ENCODE measurements at regions not wholly inside any gene's neighbourhood (a gene's known extent, or its start where the extent isn't known, plus 50 kb on each side); places are given as distances from the start of the nearest gene placed in this dataset.

DNA sequence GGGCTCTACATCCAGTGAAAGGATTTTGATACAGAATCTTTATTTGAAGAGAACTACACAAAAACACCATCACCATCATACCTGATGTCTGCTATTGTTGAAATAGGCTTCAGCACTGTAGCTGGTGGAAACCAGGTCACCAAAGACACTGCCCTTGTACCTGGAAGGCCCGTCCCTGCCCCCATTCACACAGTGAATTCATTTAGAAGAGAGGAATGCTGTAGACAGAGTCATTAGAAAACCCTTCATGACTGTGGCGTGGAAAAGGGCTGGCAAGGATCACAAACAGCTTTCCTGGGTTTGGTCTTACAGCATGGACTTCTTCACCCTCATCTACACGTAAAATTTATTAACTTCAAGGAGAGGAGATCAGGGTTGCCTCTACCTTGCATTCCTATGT is 202.0 kb upstream of the NRP1 start:
- Histone ChIP-seq H3K23me2 (ENCODE audit: low read depth, low read length) (no peaks in the 10 kb centered on the region; the same call in 1 of the 2 replicates), H2BK20ac (ENCODE audit: low read length) (no peak overlapping the region), H3K23ac (ENCODE audit: insufficient read length) (no peak overlapping the region), H3K36me3 (ENCODE audit: control insufficient read depth in 2 of 4, insufficient read depth in 4 of 4, low read length in 3 of 4) (no peaks in the 10 kb centered on the region), H2BK15ac (ENCODE audit: low read length) (no peak overlapping the region), H2AK5ac (ENCODE audit: low read depth, low read length) (no peak overlapping the region), H3K27me3 (replicated peaks in 1 of 4; ENCODE audit: control insufficient read depth in 3 of 4, extremely low read depth in 1 of 4, insufficient read depth in 3 of 4, low read length in 3 of 4) (no peaks in the 10 kb centered on the region), H3K9me3 (ENCODE audit: insufficient read depth in 2 of 2, low read depth in 1 of 2, low read length in 1 of 2) (no peaks in the 10 kb centered on the region), H3K4me2 (ENCODE audit: insufficient read depth in 1 of 2, low read depth in 2 of 2, low read length in 2 of 2) (no peak overlapping the region), H3K56ac (replicated peaks; ENCODE audit: insufficient read length, low read depth, low read length) (no peak overlapping the region), H4K8ac (ENCODE audit: extremely low read depth, insufficient read depth, low read length) (no peak overlapping the region), H3K18ac (ENCODE audit: extremely low read depth, low read length) (no peak overlapping the region), H2AFZ (ENCODE audit: low read length) (peak overlapping the region; percentile 43; the same call in 1 of the 2 replicates), H3K4me3 (ENCODE audit: extremely low read depth in 1 of 4, insufficient read depth in 2 of 4, low read depth in 3 of 4, low read length in 4 of 4) (no peak overlapping the region), H2BK5ac (ENCODE audit: low read depth, low read length) (no peak overlapping the region), H3K14ac (ENCODE audit: insufficient read length) (no peak overlapping the region), H3K27ac (ENCODE audit: low read depth, low read length) (no peak overlapping the region), H2BK12ac (ENCODE audit: low read depth, low read length) (no peak overlapping the region), H3K4ac (replicated peaks; ENCODE audit: insufficient read length, low read depth, low read length) (no peak overlapping the region), H2BK120ac (replicated peaks; ENCODE audit: low read depth, low read length) (no peak overlapping the region), H4K5ac (ENCODE audit: insufficient read length, low read depth, low read length) (no peak overlapping the region), H4K20me1 (replicated peaks in 1 of 2; ENCODE audit: control insufficient read depth in 1 of 2, insufficient read depth in 2 of 2, low read length in 2 of 2) (no peaks in the 10 kb centered on the region), H3K4me1 (replicated peaks in 1 of 4; ENCODE audit: control insufficient read depth in 3 of 4, insufficient read depth in 4 of 4, low read length in 3 of 4) (peaks cover 0 to 8% (median 5%) of the 10 kb centered on the region in 4 experiments; a peak in 5 of 7 replicates), H3K9ac (replicated peaks in 1 of 4; ENCODE audit: extremely low read depth in 1 of 4, low read depth in 3 of 4, low read length in 3 of 4) (no peak overlapping the region), H4K91ac (replicated peaks; ENCODE audit: insufficient read length, low read length) (no peak overlapping the region), H3K79me1 (ENCODE audit: low read depth, low read length) (no peaks in the 10 kb centered on the region), H3K79me2 (ENCODE audit: control insufficient read depth in 1 of 2, insufficient read depth in 2 of 2, low read length in 2 of 2) (no peaks in the 10 kb centered on the region)
- DNase-seq (ENCODE audit: low read depth in 1 of 2, low spot score in 2 of 2) (no peak), FAIRE-seq (no peak)
- 85% methylated on average over 3 of the region's 3 CpGs; no CpG with 5 or more reads in 1 of the 2 experiments for WGBS, 2 experiments (ENCODE audit: extremely low coverage in 1 of 2, insufficient coverage in 1 of 2, insufficient read length in 1 of 2, insufficient replicate concordance in 2 of 2, low coverage in 1 of 2, low lambda C conversion rate in 2 of 2, missing lambda C conversion rate in 1 of 2)
- no peak for TF ChIP-seq CBX5 (IDR thresholded peaks at IDR 0.05; ENCODE audit: low read depth, low read length)
- TF ChIP-seq BRCA1 (IDR thresholded peaks at IDR 0.05; ENCODE audit: low read depth, low read length), result no peak
- no peak for TF ChIP-seq TAF1 (IDR thresholded peaks at IDR 0.05; ENCODE audit: low read depth, low read length)
- no peak for TF ChIP-seq RXRA (IDR thresholded peaks at IDR 0.05; ENCODE audit: insufficient read depth, low read depth, low read length)
- no peak for TF ChIP-seq POLR2AphosphoS5 (IDR thresholded peaks at IDR 0.05; ENCODE audit: low read depth, low read length)
- POLR2A ChIA-PET (ENCODE audit: partially characterized antibody), result interaction anchor here (0.6 kb wide), 1 partner anchor 13 kb away, joined by 3 read pairs; no protein-coding TSS in a partner anchor
- CTCF ChIA-PET (ENCODE audit: partially characterized antibody), result interaction anchor here (1.8 kb wide), 1 partner anchor 9 kb away, joined by 7 read pairs; no protein-coding TSS in a partner anchor

Measured in H1 (cell line).